K562 (cell line): ENCODE measurements at regions not wholly inside any gene's neighbourhood (a gene's known extent, or its start where the extent isn't known, plus 50 kb on each side); places are given as distances from the start of the nearest gene placed in this dataset.

Experiments
- ATAC-seq: fragments of 200-7000 bp; cut with Tn5 transposase; 3 replicates; pipeline ENCODE4 v1.9.1; 2020; ENCODE audit warnings: moderate library complexity
- BruUV-seq: library from RNA; stranded (reverse); fragments of 400-500 nt; replicated peaks from 2 replicates; lab custom pipeline; 2021; lab: Mats Ljungman, UMichigan
- CTCF ChIA-PET: fragments of 300-600 bp; formaldehyde crosslinking; extraction: SDS; loops from one replicate; lab custom pipeline; 2021; ENCODE audit warnings: low intra/inter-chr PET ratio; lab: Yijun Ruan, JAX
- POLR2A ChIA-PET: fragments of 300-600, 350-650 bp; sonication (Branson Sonifier 250); formaldehyde crosslinking; extraction: SDS; loops from one replicate; lab custom pipeline; 2021; ENCODE audit warnings: antibody characterized with exemption, inconsistent platforms; lab: Yijun Ruan, JAX
- DNase-seq, 4 experiments: peaks; one replicate each; pipeline versions ENCODE4 v3.0.0 to v3.0.0-alpha.2; 2011 to 2018; ENCODE audit warnings: low spot score in 3 of 4, mixed read lengths in 3 of 4; ENCODE audit errors: extremely low read depth in 1 of 4
- FAIRE-seq: peaks from 2 replicates; lab custom pipeline; 2011; peaks lifted over from hg19 to GRCh38; lab: Jason Lieb, UNC
- H2AFZ ChIP-seq: 2 replicates; pipeline ENCODE4 v1.6.0; 2011; ENCODE audit warnings: low read depth, low read length, control low read depth, inconsistent platforms
- H3K27ac ChIP-seq: fragments of 200-600 bp; 3 replicates; pipeline ENCODE4 v1.8.0; 2011; ENCODE audit warnings: low read depth, mild to moderate bottlenecking, control low read depth, inconsistent platforms, low read length, moderate library complexity, mixed read lengths; ENCODE audit errors: extremely low read depth
- H3K27me3 ChIP-seq, 2 experiments: fragments of 300-600 bp in 1 of 2; 2 replicates in 1 of 2; 3 replicates in 1 of 2; pipeline versions ENCODE4 v1.6.0 to v1.8.0; 2011; ENCODE audit warnings: inconsistent platforms in 2 of 2, low read length in 2 of 2, mild to moderate bottlenecking in 1 of 2, mixed read lengths in 1 of 2, moderate library complexity in 1 of 2; ENCODE audit not compliant: control insufficient read depth in 2 of 2, insufficient read depth in 2 of 2
- H3K36me3 ChIP-seq: fragments of 300-600 bp; 3 replicates; pipeline ENCODE4 v1.8.0; 2011; ENCODE audit warnings: mild to moderate bottlenecking, low read length, inconsistent platforms; ENCODE audit not compliant: control insufficient read depth, insufficient read depth
- H3K4me1 ChIP-seq, 2 experiments: fragments of 200-600 bp in 1 of 2; replicated peaks in 1 of 2; 2 replicates in 1 of 2; 3 replicates in 1 of 2; pipeline versions ENCODE4 v1.5.1 to v1.8.0; 2011; ENCODE audit warnings: inconsistent platforms in 2 of 2, low read length in 2 of 2, mild to moderate bottlenecking in 1 of 2, mixed read lengths in 1 of 2, moderate library complexity in 1 of 2; ENCODE audit not compliant: control insufficient read depth in 2 of 2, insufficient read depth in 2 of 2
- H3K4me2 ChIP-seq: 2 replicates; pipeline ENCODE4 v1.6.1; 2011; ENCODE audit warnings: low read length, control low read depth, inconsistent platforms, mixed read lengths; ENCODE audit not compliant: insufficient read depth
- H3K4me3 ChIP-seq: fragments of 200-600 bp; sonication (generic), shearing (Covaris generic); 2 replicates; pipeline ENCODE4 v1.5.1; 2016; ENCODE audit warnings: control low read depth, inconsistent platforms
- H3K79me2 ChIP-seq: fragments of 200-600 bp; 3 replicates; pipeline ENCODE4 v1.8.0; 2011; ENCODE audit warnings: low read length, inconsistent platforms; ENCODE audit not compliant: control insufficient read depth, insufficient read depth
- H3K9ac ChIP-seq, 2 experiments: 2 replicates each; pipeline versions ENCODE4 v1.6.0 to v1.6.1; 2011; ENCODE audit warnings: low read depth in 2 of 2, low read length in 2 of 2, control low read depth in 1 of 2, inconsistent platforms in 1 of 2, mild to moderate bottlenecking in 1 of 2, mixed read lengths in 1 of 2; ENCODE audit not compliant: insufficient read depth in 1 of 2
- H3K9me1 ChIP-seq: one replicate; pipeline ENCODE4 v1.6.0; 2011; ENCODE audit warnings: inconsistent platforms, mild to moderate bottlenecking, low read length, moderate library complexity; ENCODE audit not compliant: control insufficient read depth, insufficient read depth
- H3K9me3 ChIP-seq: replicated peaks from 2 replicates; pipeline ENCODE4 v1.5.1; 2011; ENCODE audit warnings: low read depth, low read length, inconsistent platforms; ENCODE audit not compliant: control insufficient read depth, insufficient read depth
- H4K20me1 ChIP-seq: replicated peaks from 2 replicates; pipeline ENCODE4 v1.6.1; 2011; ENCODE audit warnings: low read length, inconsistent platforms, mixed read lengths; ENCODE audit not compliant: control insufficient read depth, insufficient read depth
- ATF6 ChIP-seq: sonication (generic); formaldehyde crosslinking; IDR thresholded peaks from 2 replicates; pipeline ENCODE4 v1.4.0; 2020; ENCODE audit warnings: mild to moderate bottlenecking, missing genetic modification reagents
- BCL6 ChIP-seq: fragments of 250-450 bp; sonication (Bioruptor Pico); IDR thresholded peaks from 2 replicates; pipeline ENCODE4 v1.4.0; 2020
- CEBPB ChIP-seq: fragments of 450-650 bp; IDR thresholded peaks from 2 replicates; pipeline ENCODE4 v1.6.1; 2016; ENCODE audit warnings: missing genetic modification characterization, missing compliant biosample characterization
- CGGBP1 ChIP-seq: fragments of 250-450 bp; sonication (Bioruptor Pico); IDR thresholded peaks from 2 replicates; pipeline ENCODE4 v1.9.0; 2021; ENCODE audit warnings: mild to moderate bottlenecking
- DLX4 ChIP-seq: fragments of 250-450 bp; sonication (Bioruptor Pico); IDR thresholded peaks from 2 replicates; pipeline ENCODE4 v1.6.1; 2021; ENCODE audit warnings: mild to moderate bottlenecking
- RREB1 ChIP-seq: fragments of 250-450 bp; sonication (Bioruptor Pico); IDR thresholded peaks from 2 replicates; pipeline ENCODE4 v1.4.0; 2020
- SNRNP70 ChIP-seq: fragments of 200-400 bp; formaldehyde crosslinking; optimal IDR thresholded peaks from 2 replicates; pipeline ENCODE3; 2017; ENCODE audit warnings: low read depth, low read length
- THRAP3 ChIP-seq: fragments of 450-650 bp; IDR thresholded peaks from 2 replicates; pipeline ENCODE4 v1.6.1; 2016; ENCODE audit warnings: mild to moderate bottlenecking, inconsistent platforms, borderline replicate concordance
- XRCC4 ChIP-seq: IDR thresholded peaks from one replicate; pipeline ENCODE4 v1.6.1; 2011; ENCODE audit not compliant: insufficient read depth, insufficient read length; ENCODE audit errors: extremely low read depth
- ZNF24 ChIP-seq: fragments of 450-650 bp; IDR thresholded peaks from 2 replicates; pipeline ENCODE4 v1.6.1; 2016
- ZNF316 ChIP-seq: fragments of 450-650 bp; IDR thresholded peaks from 2 replicates; pipeline ENCODE4 v1.6.1; 2016
- ZNF780A ChIP-seq: fragments of 250-450 bp; sonication (Bioruptor Pico); IDR thresholded peaks from 2 replicates; pipeline ENCODE4 v1.5.0; 2021; ENCODE audit warnings: mild to moderate bottlenecking
- WGBS: fragments of 100-300 bp; shearing (Covaris generic); methylation state at CpG from one replicate; pipeline ENCODE4 v1.1.6; 2016; ENCODE audit warnings: low coverage, mixed read lengths; ENCODE audit not compliant: insufficient coverage; ENCODE audit errors: missing lambda C conversion rate; 5-methylcytosine and 5-hydroxymethylcytosine counted together
- in situ Hi-C: fragments of 300-500 bp; cut with MboI; formaldehyde crosslinking; loops from 4 replicates; pipeline ENCODE4 v1.15.0; 2018; ENCODE audit warnings: inconsistent platforms, mixed read lengths
- intact Hi-C: fragments of 100-400 bp; cut with micrococcal nuclease; formaldehyde crosslinking; loops from 2 replicates; pipeline ENCODE4 v1.14.2; 2022

GRCh38 chr13:54033323-54033861, 1004.8 kb downstream of the OLFM4 start (continued):
- no peak for TF ChIP-seq RREB1 (CRISPR knock-in tag)

- Histone ChIP-seq H3K36me3 (no peaks in the 10 kb centered on the region), H3K9me3 (no peaks in the 10 kb centered on the region; the same call in 1 of the 2 replicates), H3K27ac (no peak overlapping the region), H2AFZ (no peak overlapping the region), H3K79me2 (no peaks in the 10 kb centered on the region), H3K4me3 (no peak overlapping the region), H4K20me1 (no peaks in the 10 kb centered on the region), H3K4me2 (no peak overlapping the region), H3K9ac (no peak overlapping the region), H3K9me1 (no peaks in the 10 kb centered on the region), H3K4me1 (no peaks in the 10 kb centered on the region), H3K27me3 (no peaks in the 10 kb centered on the region)
- no peak for ATAC-seq
- BruUV-seq, result no TSS peak
- FAIRE-seq, result no peak
- DNase-seq, result no peak
- ChIA-PET POLR2A (no interaction called here), CTCF (no interaction called here)
- intact Hi-C loops (no loop called here), in situ Hi-C loops (no loop called here)
- WGBS, result 6% methylated on average over 2 of the region's 2 CpGs
- TF ChIP-seq ZNF24 (no peak), ZNF780A (CRISPR knock-in tag) (no peak), ATF6 (CRISPR knock-in tag) (no peak), ZNF316 (0 out of 2 replicates have a peak, but pooled peaks have one; percentile 3), THRAP3 (no peak), XRCC4 (no peak), BCL6 (no peak), DLX4 (CRISPR knock-in tag) (no peak), SNRNP70 (no peak), CEBPB (no peak), CGGBP1 (CRISPR knock-in tag) (no peak)
Observed at GRCh38 chr13:54034047-54034446, 1005.4 kb downstream of the OLFM4 start.
